Stomach (tissue), 4 donors: ENCODE measurements at regions not wholly inside any gene's neighbourhood (a gene's known extent, or its start where the extent isn't known, plus 50 kb on each side); places are given as distances from the start of the nearest gene placed in this dataset.

Source experiments
- EP300 ChIP-seq: sonication (generic); formaldehyde crosslinking; IDR thresholded peaks from one replicate; pipeline ENCODE4 v1.6.1; 2017; ENCODE audit warnings: antibody characterized with exemption
- POLR2A ChIP-seq, 4 donors: fragments of 450-650 bp; IDR thresholded peaks; one replicate each; pipeline ENCODE4 v1.6.1; 2016; ENCODE audit warnings: antibody characterized with exemption in 4 of 4, control low read depth in 2 of 4, mild to moderate bottlenecking in 1 of 4, moderate library complexity in 1 of 4
- POLR2AphosphoS5 ChIP-seq, 3 donors: sonication (generic); formaldehyde crosslinking; IDR thresholded peaks; one replicate each; pipeline ENCODE4 v1.6.1; 2016; ENCODE audit warnings: antibody characterized with exemption in 3 of 3
- TF ChIP-seq, protein P1 (sequence below), 7 experiments: fragments of 450-650 bp in 4 of 7; fragments of 200-600 bp in 3 of 7; sonication (generic) in 3 of 7; IDR thresholded peaks; one replicate each; pipeline ENCODE4 v1.5.1; 2016 to 2019; ENCODE audit warnings: antibody characterized with exemption in 7 of 7, control low read depth in 2 of 7, mild to moderate bottlenecking in 1 of 7

DNA sequence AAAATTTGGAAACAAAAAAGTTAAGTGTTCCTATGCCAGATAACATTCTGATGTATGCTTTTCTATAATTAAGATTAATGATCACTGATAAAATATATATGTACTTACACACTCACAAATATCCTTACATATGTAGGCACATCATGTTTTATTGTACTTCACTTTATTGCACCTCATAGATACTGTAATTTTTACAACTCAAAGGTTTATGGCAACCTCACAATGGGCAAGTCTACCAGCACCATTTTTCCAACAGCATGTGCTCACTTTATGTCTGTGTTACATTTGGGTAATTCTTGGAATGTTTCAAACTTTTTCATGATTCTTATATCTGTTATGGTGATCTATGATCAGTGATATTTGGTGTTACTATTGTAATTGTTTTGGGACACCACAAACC is 57.8 kb upstream of the GPRIN3 start:
- TF ChIP-seq POLR2AphosphoS5 (IDR thresholded peaks at IDR 0.05) (no peak), POLR2A (IDR thresholded peaks at IDR 0.05) (no peak), EP300 (no peak)
- TF ChIP-seq, protein P1, sequence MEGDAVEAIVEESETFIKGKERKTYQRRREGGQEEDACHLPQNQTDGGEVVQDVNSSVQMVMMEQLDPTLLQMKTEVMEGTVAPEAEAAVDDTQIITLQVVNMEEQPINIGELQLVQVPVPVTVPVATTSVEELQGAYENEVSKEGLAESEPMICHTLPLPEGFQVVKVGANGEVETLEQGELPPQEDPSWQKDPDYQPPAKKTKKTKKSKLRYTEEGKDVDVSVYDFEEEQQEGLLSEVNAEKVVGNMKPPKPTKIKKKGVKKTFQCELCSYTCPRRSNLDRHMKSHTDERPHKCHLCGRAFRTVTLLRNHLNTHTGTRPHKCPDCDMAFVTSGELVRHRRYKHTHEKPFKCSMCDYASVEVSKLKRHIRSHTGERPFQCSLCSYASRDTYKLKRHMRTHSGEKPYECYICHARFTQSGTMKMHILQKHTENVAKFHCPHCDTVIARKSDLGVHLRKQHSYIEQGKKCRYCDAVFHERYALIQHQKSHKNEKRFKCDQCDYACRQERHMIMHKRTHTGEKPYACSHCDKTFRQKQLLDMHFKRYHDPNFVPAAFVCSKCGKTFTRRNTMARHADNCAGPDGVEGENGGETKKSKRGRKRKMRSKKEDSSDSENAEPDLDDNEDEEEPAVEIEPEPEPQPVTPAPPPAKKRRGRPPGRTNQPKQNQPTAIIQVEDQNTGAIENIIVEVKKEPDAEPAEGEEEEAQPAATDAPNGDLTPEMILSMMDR (IDR thresholded peaks at IDR 0.05): no peak
